GM21576 (cell line): ENCODE measurements at regions not wholly inside any gene's neighbourhood (a gene's known extent, or its start where the extent isn't known, plus 50 kb on each side); places are given as distances from the start of the nearest gene placed in this dataset.

Source experiments
- ATAC-seq: cut with Tn5 transposase; IDR thresholded peaks from one replicate; pipeline ENCODE4 v1.9.1; 2021; ENCODE audit warnings: mild to moderate bottlenecking, moderate library complexity; ENCODE audit not compliant: unreplicated experiment

GRCh38 chr1:187294421-187295201 is 465.9 kb downstream of the PLA2G4A start:
- ATAC-seq, result no peak

- no peak for ATAC-seq
Observed at GRCh38 chr1:187300081-187300480, 471.3 kb downstream of the PLA2G4A start.

GRCh38 chr1:187306710-187307415 is 478.1 kb downstream of the PLA2G4A start:
- ATAC-seq, result no peak

- no peak for ATAC-seq
Observed at GRCh38 chr1:187310038-187310631, 481.4 kb downstream of the PLA2G4A start.

- ATAC-seq, result no peak
Observed at GRCh38 chr1:187313115-187313514, 484.4 kb downstream of the PLA2G4A start.

GRCh38 chr1:187326557-187326956 is 497.8 kb downstream of the PLA2G4A start:
- no peak for ATAC-seq

- no peak for ATAC-seq
Observed at GRCh38 chr1:187336441-187337168, 507.9 kb downstream of the PLA2G4A start.

- no peak for ATAC-seq
Observed at GRCh38 chr1:187338762-187339412, 510.1 kb downstream of the PLA2G4A start.

GRCh38 chr1:187342495-187342894 is 513.7 kb downstream of the PLA2G4A start:
- ATAC-seq, result no peak

- ATAC-seq, result no peak
Observed at GRCh38 chr1:187374082-187374481, 545.3 kb downstream of the PLA2G4A start.

- ATAC-seq, result no peak
Observed at GRCh38 chr1:187374742-187375141, 546.0 kb downstream of the PLA2G4A start.

- no peak for ATAC-seq
Observed at GRCh38 chr1:187383366-187383765, 554.6 kb downstream of the PLA2G4A start.

- no peak for ATAC-seq
Observed at GRCh38 chr1:187384504-187384903, 555.8 kb downstream of the PLA2G4A start.

GRCh38 chr1:187390215-187390818 is 561.6 kb downstream of the PLA2G4A start:
- no peak for ATAC-seq

GRCh38 chr1:187396226-187396625 is 567.5 kb downstream of the PLA2G4A start:
- ATAC-seq, result no peak

GRCh38 chr1:187396929-187397796 is 568.4 kb downstream of the PLA2G4A start:
- no peak for ATAC-seq

GRCh38 chr1:187408212-187409004 is 579.7 kb downstream of the PLA2G4A start:
- ATAC-seq, result no peak

- ATAC-seq, result no peak
Observed at GRCh38 chr1:187409341-187409740, 580.6 kb downstream of the PLA2G4A start.

- no peak for ATAC-seq
Observed at GRCh38 chr1:187411118-187411517, 582.4 kb downstream of the PLA2G4A start.
